SK-N-DZ (cell line): ENCODE measurements at regions not wholly inside any gene's neighbourhood (a gene's known extent, or its start where the extent isn't known, plus 50 kb on each side); places are given as distances from the start of the nearest gene placed in this dataset.
"Not testable (repeated sequence)": the region's sequence is repeated elsewhere in the genome, so short reads cannot be mapped to it uniquely, and the experiment has no call there.

Experiments
- DNase-seq: peaks from one replicate; pipeline ENCODE4 v3.0.0-alpha.2; 2015; ENCODE audit warnings: low spot score

DNA sequence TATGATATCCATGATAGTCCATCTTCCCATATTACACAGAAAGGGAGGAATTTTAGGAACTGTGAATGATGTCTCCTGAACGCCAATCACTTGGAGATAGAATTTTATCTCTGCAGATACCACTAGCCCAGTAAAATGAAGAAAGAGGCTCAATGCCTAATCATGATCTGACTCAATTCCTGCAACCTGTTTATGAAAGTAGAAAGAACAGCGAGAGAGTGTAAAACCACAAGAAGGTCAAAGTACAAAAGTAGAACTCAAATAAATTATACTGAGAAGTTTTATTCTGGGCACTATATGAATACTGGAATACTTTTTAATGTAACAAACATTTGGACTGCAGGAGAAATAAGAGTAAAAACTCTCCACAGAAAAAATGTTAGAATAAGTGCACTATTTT lies 892.1 kb upstream of the DDX18 start:
- no peak for DNase-seq

DNA sequence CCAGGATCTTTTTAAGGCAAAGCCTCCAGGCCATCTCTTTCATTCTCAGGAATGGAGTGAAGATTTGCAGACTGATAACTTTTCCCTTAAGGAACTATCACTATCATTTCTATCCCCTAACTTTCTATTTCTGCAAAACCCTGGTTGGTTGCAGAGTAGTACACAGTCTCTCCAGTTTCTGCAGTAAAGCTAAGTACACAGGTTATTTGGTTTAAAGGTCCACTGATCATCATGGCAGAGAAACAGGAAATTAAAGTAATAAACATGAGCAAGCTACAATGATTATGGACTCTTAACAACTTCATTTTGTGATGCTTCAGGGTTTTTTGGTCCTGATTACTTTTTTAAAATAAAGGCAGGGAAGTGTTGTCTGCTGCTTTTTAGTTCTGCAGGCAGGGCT lies 890.0 kb upstream of the DDX18 start:
- no peak for DNase-seq

DNA sequence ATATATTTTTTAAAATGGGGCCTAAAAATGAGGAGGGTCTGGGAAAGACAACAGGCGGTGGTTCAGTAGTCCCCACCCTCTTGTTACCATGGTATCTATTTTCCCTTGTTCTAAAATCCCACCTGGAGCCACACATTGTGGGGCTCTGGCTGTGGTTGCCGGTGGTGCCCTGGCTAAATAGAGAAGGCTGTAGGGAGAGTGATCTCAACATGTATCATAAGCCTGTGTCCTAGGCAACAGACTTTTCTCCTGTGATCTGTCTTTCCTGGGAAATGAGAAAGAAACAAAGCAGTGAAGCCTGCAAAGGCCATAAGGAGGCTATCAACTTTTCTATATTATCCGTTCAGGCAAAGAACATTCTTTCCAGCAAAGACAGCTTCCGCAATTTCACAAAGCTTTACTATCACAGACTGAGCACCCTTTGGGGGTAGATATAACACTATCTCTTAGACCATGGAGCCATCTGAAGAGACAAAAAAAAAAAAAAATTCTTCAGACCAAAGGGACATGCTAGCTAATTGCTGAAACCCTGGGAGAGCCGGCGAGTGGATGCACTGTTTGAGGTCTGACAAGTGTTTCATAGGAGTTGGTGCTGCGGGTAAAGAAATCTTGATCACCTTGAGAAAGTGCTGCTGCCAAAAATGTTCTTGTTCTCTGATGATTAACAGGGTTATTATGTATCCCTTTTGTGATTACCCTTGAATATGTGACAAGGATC lies 879.2 kb upstream of the DDX18 start:
- DNase-seq, result no peak

DNA sequence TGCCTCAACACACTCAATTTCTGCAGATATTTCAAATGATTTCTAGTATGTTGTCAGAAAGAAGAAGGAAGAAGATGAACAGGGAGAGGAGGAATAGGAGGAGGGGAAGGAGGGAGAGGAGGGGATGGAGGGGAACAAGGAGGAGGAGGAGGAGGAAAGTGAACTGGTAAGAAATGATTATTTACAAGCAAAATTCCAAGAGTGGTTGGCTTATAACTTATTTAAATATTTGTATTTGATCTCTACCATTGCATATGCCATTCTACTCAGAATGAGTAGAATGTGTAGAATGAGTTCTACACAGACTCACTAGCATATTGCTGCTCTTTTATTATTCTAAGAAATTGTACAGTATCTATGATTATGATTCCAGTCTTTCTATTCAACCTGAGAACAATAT lies 866.2 kb upstream of the DDX18 start:
- DNase-seq, result no peak

DNA sequence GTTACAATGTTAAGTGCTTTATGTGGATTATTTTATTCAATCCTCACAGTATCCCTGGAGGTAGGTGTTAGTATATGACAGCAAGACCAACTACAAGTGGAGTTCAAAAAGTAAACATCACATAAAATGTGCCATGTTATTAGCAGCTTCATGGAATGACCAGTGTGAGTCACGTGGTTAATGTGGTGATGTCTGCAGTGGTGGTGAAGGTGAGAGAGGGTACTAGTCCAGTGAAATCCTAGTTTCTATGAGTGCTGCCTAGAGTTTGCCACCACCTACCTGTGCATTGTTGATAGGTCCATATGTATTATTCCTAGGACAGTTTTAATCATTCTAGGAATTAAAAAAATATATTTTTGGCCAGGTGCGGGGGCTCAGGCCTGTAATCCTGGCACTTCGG lies 865.2 kb upstream of the DDX18 start:
- DNase-seq, result no peak

DNA sequence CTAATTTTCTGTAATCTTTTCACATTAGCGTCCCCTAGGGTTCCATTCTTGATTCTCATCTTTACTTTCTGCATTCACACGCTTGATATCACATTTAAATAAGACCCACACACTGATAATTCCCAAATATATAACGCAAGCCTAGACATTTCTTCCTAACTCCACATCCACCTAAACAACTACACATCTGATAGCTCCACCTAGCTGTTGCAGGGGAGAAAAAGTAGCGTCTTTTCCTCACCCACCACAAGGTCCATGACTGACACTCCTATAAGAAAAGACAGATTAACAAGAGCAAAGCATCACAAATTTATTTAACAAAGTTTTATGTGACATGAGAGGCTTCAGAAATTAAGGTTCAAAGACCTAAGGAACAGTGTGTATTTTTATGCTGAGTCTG lies 862.2 kb upstream of the DDX18 start:
- peak; percentile 4 for DNase-seq

DNA sequence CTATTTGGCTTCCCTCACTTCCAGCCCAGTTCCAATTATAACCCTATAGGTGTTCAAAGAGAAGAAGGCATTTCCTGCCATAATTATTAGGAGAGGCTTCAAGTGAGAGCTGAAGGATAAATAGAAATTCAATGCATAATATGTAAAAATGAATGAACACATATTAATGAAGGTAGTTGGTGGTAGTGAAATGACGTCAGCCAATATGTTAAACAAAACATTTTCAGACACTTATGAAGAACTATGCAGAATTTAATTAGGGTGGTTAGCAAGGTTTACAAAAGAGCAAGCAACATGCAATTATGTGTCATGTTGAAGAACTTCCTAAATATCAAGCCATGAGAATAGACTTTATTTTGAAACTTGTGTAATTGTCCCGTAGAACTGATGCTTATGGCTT lies 858.8 kb upstream of the DDX18 start:
- DNase-seq, result no peak

DNA sequence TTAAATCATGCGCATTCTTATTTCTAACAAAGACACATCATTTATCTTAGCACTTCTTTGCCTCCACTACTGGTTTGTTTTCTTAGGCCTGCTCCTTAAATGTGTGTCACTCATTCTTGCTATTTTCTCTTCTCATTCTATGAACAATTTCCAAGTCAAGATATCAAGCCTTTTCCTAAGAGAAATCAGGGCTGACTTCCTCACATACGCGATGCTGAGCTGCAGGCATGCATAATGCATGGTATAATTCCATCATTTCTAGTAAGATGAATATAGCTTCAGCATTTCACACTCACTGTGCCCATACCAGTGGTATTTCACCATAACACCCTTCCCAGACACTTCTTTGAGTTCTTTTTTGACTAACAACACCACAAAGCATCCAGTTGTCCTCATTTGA lies 838.9 kb upstream of the DDX18 start:
- DNase-seq, result no peak

DNA sequence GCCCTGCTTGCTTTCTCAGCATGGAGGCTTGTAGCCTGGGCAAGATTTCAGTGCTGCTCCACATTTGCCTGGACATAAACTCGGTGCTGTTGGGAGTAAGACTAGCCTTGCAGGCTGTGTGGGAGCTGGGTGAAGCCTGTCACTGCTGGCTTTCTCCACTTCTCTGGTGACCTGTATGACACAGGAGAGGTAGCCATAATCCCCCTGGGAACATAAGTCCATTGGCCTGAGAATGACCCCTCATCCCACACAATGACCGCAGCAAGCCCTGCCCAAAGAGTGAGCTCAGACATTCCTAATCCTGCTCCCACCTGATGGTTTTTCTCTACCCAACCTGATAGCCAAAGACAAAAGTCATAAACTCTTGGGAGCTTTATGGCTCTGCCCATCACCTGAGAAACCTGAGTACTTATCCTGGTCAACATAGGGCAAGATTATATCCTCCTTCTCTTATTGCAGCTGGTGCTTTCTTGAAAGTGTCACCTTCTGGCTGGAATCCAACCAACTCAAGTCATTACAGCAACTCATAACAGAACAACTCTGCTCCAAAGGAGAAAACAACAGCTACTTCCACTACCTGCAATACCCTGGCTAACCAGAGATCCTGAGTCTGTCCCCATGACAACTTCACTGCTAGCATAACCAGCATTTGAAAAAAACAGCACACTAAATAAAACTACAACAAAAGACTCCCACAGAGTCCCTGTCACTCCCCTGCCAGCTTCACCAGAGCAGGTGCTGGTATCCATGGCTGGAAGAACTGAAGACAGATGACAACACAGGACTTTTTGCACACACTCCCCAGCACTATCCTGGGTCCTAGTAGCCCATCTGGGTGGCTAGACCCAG lies 834.4 kb upstream of the DDX18 start:
- no peak for DNase-seq

DNA sequence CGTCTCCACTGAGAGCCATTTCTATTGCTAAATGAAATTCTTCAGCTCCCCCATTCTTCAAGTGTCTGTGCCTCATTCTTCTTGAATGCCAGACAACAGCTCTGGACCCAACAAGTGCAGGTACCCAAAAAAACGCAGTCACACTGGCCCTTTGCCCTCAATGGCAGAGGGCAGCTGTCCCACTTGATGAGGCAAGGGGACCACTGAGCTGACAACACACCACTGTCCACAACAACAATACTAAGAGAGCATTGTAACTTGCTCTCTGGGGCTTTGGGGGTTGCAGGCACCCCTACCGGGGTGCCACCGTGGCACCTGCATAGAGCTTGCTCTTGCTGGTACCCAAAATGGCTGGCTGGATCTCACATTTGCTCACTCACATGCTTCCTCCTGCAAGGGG lies 827.0 kb upstream of the DDX18 start:
- no peak for DNase-seq

DNA sequence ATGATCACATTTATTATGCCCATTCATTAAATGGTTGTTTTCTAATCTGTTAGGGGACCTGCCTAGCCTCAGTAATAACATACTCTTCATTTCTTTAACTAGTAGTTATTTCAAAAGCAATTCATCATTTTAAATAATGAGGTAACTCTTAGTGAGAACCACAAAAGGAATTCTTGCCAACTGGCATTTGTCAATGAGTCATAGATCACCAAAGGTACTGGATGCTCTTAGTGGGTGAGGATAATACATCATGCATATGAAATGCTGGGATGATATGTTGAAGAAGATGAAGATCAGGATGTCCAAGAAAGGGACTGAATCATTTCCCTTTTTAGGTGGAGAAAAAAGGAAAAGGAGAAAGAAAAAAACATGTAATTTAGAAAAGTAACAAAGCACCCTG lies 826.2 kb upstream of the DDX18 start:
- no peak for DNase-seq

DNA sequence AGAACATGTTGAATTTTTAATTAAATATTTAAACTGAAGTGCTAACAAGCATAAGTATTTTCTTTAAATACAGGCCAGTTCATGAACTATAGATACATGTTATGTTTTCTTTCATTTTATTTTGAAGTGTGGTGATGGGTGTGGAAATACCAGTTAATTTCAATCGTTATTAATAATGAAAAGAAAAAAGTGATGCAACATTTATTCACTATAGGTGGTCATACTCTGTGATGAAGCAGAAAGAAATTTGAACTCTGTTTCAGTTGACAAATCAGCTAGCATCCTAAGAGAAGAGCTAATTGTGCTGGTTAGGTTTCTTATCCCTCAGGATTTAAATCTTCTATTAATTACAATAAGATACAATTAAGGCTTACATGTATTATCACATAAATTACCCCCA lies 795.1 kb upstream of the DDX18 start:
- no peak for DNase-seq

DNA sequence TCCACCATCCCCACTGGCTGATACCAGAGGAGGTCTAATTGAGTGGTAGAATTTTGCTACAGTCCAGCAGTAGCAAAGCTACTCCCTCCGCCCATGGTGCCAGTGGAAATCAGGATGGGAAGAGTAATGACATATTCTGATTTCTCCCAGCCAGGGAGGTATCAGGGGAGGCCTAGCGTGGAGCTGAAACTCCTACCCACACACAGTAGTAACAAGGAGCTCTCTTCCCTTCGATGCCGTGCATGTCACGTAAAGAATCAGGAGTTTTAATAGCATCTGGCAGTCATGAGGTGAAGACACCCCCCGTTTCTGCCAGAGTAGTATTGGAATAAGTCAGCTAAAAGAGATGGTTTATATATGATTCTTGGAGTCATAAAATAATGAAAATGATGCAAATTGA lies 786.8 kb upstream of the DDX18 start:
- DNase-seq, result no peak

DNA sequence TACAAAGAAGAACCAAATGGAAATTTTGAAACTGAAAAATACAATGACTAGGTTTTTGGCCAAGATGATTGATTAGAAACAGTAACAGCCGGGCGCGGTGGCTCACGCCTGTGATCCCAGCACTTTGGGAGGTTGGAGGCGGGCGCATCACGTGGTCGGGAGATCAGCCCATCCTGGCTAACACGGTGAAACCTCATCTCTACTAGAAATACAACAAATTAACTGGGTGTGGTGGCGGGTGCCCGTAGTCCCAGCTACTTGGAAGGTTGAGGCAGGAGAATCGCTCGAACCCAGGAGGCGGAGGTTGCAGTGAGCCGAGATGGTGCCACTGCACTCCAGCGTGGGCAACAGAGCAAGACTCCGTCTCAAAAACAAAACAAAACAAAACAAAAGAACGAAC lies 785.8 kb upstream of the DDX18 start:
- not testable (repeated sequence) for DNase-seq

DNA sequence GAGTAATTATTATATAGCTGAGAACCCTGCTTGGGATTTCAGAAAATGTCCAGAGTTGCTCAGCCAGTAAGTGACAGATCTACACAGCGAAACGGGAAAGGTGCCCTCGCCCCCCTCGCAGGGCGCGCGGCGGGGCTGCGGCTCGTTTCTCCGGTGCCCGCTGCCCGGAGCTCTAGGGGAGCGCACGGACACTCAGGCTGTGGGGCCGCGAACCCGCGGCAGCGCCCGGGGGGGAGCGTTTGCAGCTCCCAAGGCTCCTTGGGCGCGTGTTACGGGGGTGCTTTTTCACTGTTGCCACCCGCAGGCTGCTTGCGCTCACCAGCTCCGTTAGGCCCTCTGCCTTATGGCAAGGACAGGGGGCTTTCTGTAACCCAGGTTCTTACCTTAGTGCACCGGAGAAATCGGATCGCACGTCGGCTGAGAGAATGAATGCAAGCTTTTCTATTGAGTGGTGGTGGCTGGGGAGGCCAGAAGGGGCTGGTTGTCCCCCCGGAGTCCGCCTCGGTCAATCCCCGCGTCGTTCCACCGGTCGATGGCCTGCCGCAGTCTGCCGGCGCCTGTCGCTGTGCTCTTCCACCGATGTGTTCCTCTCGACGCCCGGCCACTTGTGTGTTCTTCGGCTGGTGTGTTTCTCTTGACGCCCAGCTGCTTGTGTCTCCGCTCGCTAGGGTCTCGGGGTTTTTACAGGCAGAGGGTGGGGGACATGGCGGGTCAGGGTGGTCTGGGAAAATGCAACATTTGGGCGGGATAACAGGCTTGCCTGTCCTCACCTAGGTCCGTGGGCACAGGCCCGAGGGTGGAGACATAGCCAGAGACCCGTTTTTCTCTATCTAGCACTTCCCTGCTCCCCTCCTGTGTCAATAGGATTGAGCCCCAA lies 758.8 kb upstream of the DDX18 start:
- DNase-seq, result no peak

DNA sequence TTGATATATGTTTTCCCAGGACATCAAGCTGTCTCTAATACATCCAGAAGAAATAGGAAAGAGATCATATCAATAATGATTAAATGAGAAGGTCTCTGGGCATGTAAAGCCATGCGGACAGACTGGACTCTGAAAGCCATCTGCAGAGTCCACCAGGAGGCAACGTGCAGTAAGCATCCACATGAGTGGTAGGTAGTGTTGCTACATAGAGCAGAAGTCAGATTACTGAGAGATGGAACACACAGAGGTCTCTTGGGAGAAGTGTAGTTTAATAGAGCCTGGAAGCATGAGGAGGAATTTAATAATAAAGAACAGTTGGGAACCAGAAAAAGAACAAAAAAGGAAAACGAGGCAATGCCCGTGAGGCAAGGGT lies 758.1 kb upstream of the DDX18 start:
- no peak for DNase-seq

DNA sequence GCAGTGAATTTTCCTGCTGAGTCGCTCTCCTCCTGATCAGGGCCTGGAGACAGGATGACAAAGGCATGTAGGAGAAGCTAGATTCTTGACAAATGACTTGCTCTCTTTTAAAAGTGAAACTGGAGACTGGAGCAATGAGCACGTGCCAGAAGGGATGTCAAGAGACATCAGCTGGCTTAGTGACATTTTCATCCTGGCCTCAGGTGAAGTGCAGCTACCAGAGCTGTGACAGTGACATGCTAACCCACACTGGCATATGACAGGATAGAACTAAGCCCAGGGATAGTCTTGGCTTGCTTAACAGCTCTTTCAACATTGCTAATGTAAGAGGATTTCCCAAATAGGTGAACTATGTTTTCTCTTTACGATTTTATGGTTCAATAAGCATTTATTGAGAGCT lies 757.5 kb upstream of the DDX18 start:
- DNase-seq, result no peak

DNA sequence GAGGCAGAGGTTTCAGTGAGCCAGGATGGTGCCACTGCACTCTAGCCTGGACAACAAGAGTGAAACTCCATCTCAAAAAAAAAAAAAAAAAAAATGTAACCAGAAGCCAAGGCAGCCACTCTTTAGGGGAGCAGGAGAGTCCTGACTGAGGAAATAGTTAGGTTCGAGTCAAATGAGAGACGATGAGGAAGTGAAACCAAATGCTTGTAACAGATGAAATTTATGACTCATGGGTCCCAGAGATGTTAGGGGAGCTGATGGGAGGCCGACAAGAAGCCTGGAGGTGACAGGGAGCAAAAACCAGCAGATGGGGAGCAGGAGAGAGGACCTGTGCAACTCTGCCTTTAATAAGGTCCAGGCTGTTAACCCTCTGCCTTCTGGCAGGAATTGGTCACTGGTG lies 756.1 kb upstream of the DDX18 start:
- no peak for DNase-seq

DNA sequence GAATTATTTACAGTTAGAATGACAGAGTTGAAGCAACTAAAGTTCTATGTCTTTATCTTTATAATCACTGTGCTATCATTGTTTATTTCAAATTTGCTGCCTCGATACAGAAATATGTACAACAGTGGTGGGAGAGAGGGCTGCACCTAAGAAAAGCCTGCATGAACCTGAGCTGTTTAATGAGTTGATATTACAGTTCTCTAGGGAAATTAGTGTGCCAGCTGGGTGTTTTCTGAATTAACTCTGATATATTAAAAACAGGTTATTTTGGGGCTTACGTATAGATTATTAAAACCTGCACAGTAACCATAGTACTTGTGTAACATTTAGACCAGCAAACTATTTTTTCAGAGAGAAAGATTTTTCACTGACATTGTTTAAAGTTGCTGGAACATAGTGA lies 750.5 kb upstream of the DDX18 start:
- no peak for DNase-seq

DNA sequence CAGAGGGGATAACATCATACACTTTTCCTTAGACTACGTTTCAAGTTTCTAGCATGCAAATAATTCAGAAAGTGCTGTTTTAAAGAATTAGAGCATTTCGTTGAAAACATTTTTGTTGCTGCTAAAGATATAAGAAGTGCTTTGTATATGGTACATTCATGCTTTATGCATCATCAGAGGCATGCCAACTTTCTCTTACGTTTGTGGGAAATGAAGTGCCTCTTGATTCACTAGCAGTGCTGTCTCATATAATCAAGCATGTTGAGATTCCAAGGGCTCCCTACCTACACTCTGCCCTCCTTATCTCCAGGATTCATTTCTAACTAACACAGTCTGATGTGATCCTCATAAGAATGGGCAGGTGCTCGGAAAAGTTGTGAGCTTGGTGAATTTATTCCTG lies 748.6 kb upstream of the DDX18 start:
- DNase-seq, result no peak

DNA sequence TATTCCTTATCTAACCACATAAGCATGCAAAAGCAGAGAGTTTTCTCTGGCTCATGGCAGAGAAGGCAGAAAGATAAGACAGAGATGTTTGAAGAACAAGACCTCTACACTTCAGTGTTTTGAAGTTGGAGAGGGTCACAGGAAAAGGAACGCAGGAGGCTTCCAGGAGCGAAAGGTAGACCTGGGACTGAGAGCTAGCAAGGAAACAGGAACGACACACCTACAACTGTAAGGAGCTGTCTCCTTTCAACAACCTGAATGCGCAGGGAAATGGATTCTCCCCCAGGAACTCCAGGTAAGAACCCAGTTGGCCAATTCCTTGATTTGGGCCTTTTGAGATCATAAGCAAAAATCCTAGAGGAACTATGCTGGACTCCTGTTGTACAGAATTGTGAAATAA lies 746.6 kb upstream of the DDX18 start:
- DNase-seq, result no peak

DNA sequence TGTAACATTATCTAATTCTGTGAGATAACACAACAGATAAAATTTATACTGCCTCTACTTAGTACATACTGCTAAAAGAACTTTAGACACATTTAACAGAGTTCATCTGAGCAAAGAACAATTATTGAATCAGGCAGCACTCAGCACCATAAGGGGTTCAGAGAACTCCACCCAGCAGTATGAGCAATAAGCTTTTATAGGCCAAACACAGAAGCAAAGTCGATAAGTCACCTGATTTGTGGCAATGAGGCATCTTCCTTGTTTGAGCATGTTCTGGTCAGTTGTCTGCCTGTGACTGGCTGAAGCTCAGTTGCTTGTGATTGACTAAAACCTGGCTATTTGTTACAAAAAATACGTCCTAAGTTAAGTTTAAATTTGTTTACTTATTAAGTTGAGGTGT lies 746.1 kb upstream of the DDX18 start:
- no peak for DNase-seq
